GM12878 (cell line): ENCODE measurements at regions not wholly inside any gene's neighbourhood (a gene's known extent, or its start where the extent isn't known, plus 50 kb on each side); places are given as distances from the start of the nearest gene placed in this dataset.

Source experiments
- ATAC-seq: fragments of 200-7000 bp; cut with Tn5 transposase; 3 replicates; pipeline ENCODE4 v1.9.1; 2020; ENCODE audit warnings: mild to moderate bottlenecking, moderate library complexity
- BruUV-seq: library from RNA; stranded (reverse); fragments of 400-500 nt; replicated peaks from 2 replicates; lab custom pipeline; 2021; lab: Mats Ljungman, UMichigan
- CTCF ChIA-PET: fragments of 300-600 bp; sonication (Branson Sonifier 250); formaldehyde crosslinking; extraction: SDS; loops from one replicate; lab custom pipeline; 2021; ENCODE audit warnings: inconsistent platforms; lab: Yijun Ruan, JAX
- POLR2A ChIA-PET: fragments of 350-600 bp; formaldehyde crosslinking; extraction: SDS; loops from one replicate; lab custom pipeline; 2021; ENCODE audit warnings: inconsistent platforms; lab: Charles Lee
- RAD21 ChIA-PET: fragments of 300-600 bp; sonication (Branson Sonifier 250); formaldehyde crosslinking; loops from one replicate; lab custom pipeline; 2023; ENCODE audit warnings: antibody characterized with exemption; ENCODE audit not compliant: unreplicated experiment; lab: Charles Lee
- SMC1A ChIA-PET: fragments of 300-600 bp; sonication (Branson Sonifier 250); formaldehyde crosslinking; loops from one replicate; lab custom pipeline; 2023; ENCODE audit not compliant: unreplicated experiment, uncharacterized antibody; lab: Charles Lee
- DNase-seq: peaks from one replicate; pipeline ENCODE4 v3.0.0-alpha.2; 2011; ENCODE audit warnings: low read depth, low spot score
- FAIRE-seq: peaks from 3 replicates; lab custom pipeline; 2011; peaks lifted over from hg19 to GRCh38; lab: Jason Lieb, UNC
- H2AFZ ChIP-seq: 2 replicates; pipeline ENCODE4 v1.6.0; 2011; ENCODE audit warnings: low read depth, low read length, control low read depth; ENCODE audit not compliant: control insufficient read depth
- H3K27ac ChIP-seq: 2 replicates; pipeline ENCODE4 v1.5.1; 2011; ENCODE audit warnings: control low read depth; ENCODE audit not compliant: control insufficient read depth, insufficient read depth
- H3K27me3 ChIP-seq, 2 experiments: replicated peaks in 1 of 2; 2 replicates each; pipeline versions ENCODE4 v1.6.0 to v1.6.1; 2011; ENCODE audit warnings: low read length in 1 of 2; ENCODE audit not compliant: control insufficient read depth in 2 of 2, insufficient read depth in 2 of 2
- H3K36me3 ChIP-seq, 2 experiments: 2 replicates each; pipeline ENCODE4 v1.5.1; 2011; ENCODE audit warnings: low read length in 1 of 2; ENCODE audit not compliant: control insufficient read depth in 2 of 2, insufficient read depth in 2 of 2
- H3K4me1 ChIP-seq: 2 replicates; pipeline ENCODE4 v1.6.1; 2011; ENCODE audit warnings: mild to moderate bottlenecking, low read length, moderate library complexity, mixed read lengths; ENCODE audit not compliant: control insufficient read depth, insufficient read depth
- H3K4me2 ChIP-seq: 2 replicates; pipeline ENCODE4 v1.6.0; 2011; ENCODE audit warnings: control low read depth; ENCODE audit not compliant: control insufficient read depth, insufficient read depth
- H3K4me3 ChIP-seq: fragments of 200-600 bp; sonication (generic); 2 replicates; pipeline ENCODE4 v1.5.1; 2016
- H3K79me2 ChIP-seq: 2 replicates; pipeline ENCODE4 v1.6.0; 2011; ENCODE audit warnings: low read length; ENCODE audit not compliant: control insufficient read depth, insufficient read depth
- H3K9ac ChIP-seq: 2 replicates; pipeline ENCODE4 v1.8.0; 2011; ENCODE audit warnings: low read length, control low read depth, mixed read lengths; ENCODE audit not compliant: control insufficient read depth, insufficient read depth
- H3K9me3 ChIP-seq: replicated peaks from 3 replicates; pipeline ENCODE4 v1.5.1; 2011; ENCODE audit warnings: mild to moderate bottlenecking, low read length; ENCODE audit not compliant: control insufficient read depth, insufficient read depth
- H4K20me1 ChIP-seq: 2 replicates; pipeline ENCODE4 v1.6.0; 2011; ENCODE audit not compliant: control insufficient read depth, insufficient read depth
- BCL3 ChIP-seq: IDR thresholded peaks from 2 replicates; pipeline ENCODE4 v1.6.1; 2011; ENCODE audit warnings: borderline replicate concordance, low read depth, mild to moderate bottlenecking, moderate library complexity, low read length; ENCODE audit not compliant: insufficient read depth, poor library complexity, severe bottlenecking
- IRF3 ChIP-seq: fragments of 450-650 bp; IDR thresholded peaks from 2 replicates; pipeline ENCODE4 v1.6.1; 2014; ENCODE audit warnings: mild to moderate bottlenecking
- IRF5 ChIP-seq: fragments of 450-650 bp; IDR thresholded peaks from 2 replicates; pipeline ENCODE4 v1.6.1; 2017; ENCODE audit warnings: borderline replicate concordance
- MEF2B ChIP-seq: fragments of 450-650 bp; IDR thresholded peaks from 2 replicates; pipeline ENCODE4 v1.6.1; 2018; ENCODE audit warnings: mild to moderate bottlenecking, moderate library complexity; ENCODE audit not compliant: partially characterized antibody, poor library complexity, severe bottlenecking
- MTA2 ChIP-seq: fragments of 450-650 bp; IDR thresholded peaks from 2 replicates; pipeline ENCODE4 v1.6.1; 2016; ENCODE audit warnings: low read depth, mild to moderate bottlenecking, moderate library complexity
- NR2F1 ChIP-seq: fragments of 450-650 bp; conservative IDR thresholded peaks from 2 replicates; pipeline ENCODE4 v1.6.1; 2017; ENCODE audit warnings: mild to moderate bottlenecking
- RAD21 ChIP-seq: IDR thresholded peaks from 2 replicates; pipeline ENCODE4 v1.6.1; 2011; ENCODE audit warnings: mild to moderate bottlenecking, low read depth, low read length, moderate library complexity; ENCODE audit not compliant: insufficient read depth
- SREBF2 ChIP-seq: IDR thresholded peaks from 2 replicates; pipeline ENCODE4 v1.6.1; 2012; ENCODE audit warnings: mild to moderate bottlenecking, low read length
- ZNF274 ChIP-seq: IDR thresholded peaks from one replicate; pipeline ENCODE4 v1.8.0; 2011; ENCODE audit not compliant: insufficient read length, insufficient read depth
- WGBS: methylation state at CpG from one replicate; pipeline ENCODE4 v1.1.6; 2016; ENCODE audit warnings: low lambda C conversion rate; ENCODE audit not compliant: insufficient replicate concordance, insufficient coverage; ENCODE audit errors: missing lambda C conversion rate; 5-methylcytosine and 5-hydroxymethylcytosine counted together
- in situ Hi-C: fragments of 300-500 bp; cut with MboI; formaldehyde crosslinking; loops from 9 replicates; pipeline ENCODE4 v1.14.3; 2018; ENCODE audit warnings: mixed read lengths
- intact Hi-C: fragments of 100-400 bp; cut with micrococcal nuclease; formaldehyde crosslinking; loops from one replicate; pipeline ENCODE4 v1.14.2; 2022; ENCODE audit not compliant: unreplicated experiment

DNA sequence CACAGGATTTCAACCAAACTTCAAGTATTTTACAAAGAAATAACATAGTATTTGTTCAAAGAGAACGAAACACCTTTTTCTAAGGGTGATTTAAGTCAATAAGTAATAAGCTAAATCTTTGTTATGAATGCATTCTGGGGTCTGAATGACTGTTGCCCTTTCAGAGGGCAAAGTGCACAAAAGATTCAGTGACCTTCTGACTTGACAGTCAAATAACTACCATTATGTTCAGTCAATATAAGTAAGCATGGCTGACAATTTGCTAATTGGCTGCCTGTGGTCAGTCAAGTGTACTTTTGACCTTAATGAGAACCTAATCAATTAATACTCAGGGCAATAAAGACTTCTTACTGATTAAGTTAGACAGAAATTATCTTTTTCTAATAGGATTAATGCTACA lies 133.1 kb upstream of the NANOGP8 start:
- TF ChIP-seq IRF5 = no peak
- TF ChIP-seq RAD21 = no peak
- TF ChIP-seq NR2F1 = peak; percentile 82
- no peak for TF ChIP-seq MEF2B
- no peak for TF ChIP-seq BCL3
- no peak for TF ChIP-seq SREBF2
- TF ChIP-seq IRF3 = no peak
- TF ChIP-seq MTA2 = peak; percentile 80
- no peak for TF ChIP-seq ZNF274
- no peak overlapping the region for H3K9ac ChIP-seq
- in situ Hi-C loops (no loop called here), intact Hi-C loops (no loop called here)
- no peak overlapping the region for H3K4me2 ChIP-seq
- H3K27me3 ChIP-seq = no peaks in the 10 kb centered on the region
- ChIA-PET SMC1A (interaction anchor here (1.4 kb wide), 1 partner anchor 72 kb away, joined by 3 read pairs; no protein-coding TSS in a partner anchor), CTCF (no interaction called here), RAD21 (no interaction called here), POLR2A (no interaction called here)
- BruUV-seq = no TSS peak
- no peaks in the 10 kb centered on the region for H3K36me3 ChIP-seq
- H3K9me3 ChIP-seq = no peaks in the 10 kb centered on the region; the same call in 2 of the 3 replicates
- no peak overlapping the region for H3K4me3 ChIP-seq
- DNase-seq (no peak), FAIRE-seq (no peak), ATAC-seq (no peak)
- H2AFZ ChIP-seq = no peak overlapping the region
- no peak overlapping the region for H3K27ac ChIP-seq
- H3K4me1 ChIP-seq = no peaks in the 10 kb centered on the region
- WGBS = 27% methylated on average over 1 of the region's 1 CpG
- no peaks in the 10 kb centered on the region for H3K79me2 ChIP-seq
- H4K20me1 ChIP-seq = no peaks in the 10 kb centered on the region
